ENCODE measurements at regions not wholly inside any gene's neighbourhood (a gene's known extent, or its start where the extent isn't known, plus 50 kb on each side); places are given as distances from the start of the nearest gene placed in this dataset.

- Histone ChIP-seq H3K27me3 (no peaks in the 10 kb centered on the region), H3K27ac (no peak overlapping the region), H3K9me3 (no peaks in the 10 kb centered on the region), H3K4me1 (no peaks in the 10 kb centered on the region), H3K4me3 (no peak overlapping the region), H3K36me3 (no peaks in the 10 kb centered on the region)
- TF ChIP-seq CTCF (IDR thresholded peaks at IDR 0.05) (no peak), POLR2A (IDR thresholded peaks at IDR 0.05) (no peak)
- DNase-seq, result no peak
These were observed 398.9 kb downstream of the TRIB2 start for GRCh38 chr2:13115643-13116042.

- no peaks in the 10 kb centered on the region for H3K27me3 ChIP-seq
- no peak for DNase-seq
- no peaks in the 10 kb centered on the region for H3K9me3 ChIP-seq
- H3K36me3 ChIP-seq, result no peaks in the 10 kb centered on the region
- no peak overlapping the region for H3K4me3 ChIP-seq
- no peak overlapping the region for H3K27ac ChIP-seq
- TF ChIP-seq POLR2A (IDR thresholded peaks at IDR 0.05) (no peak), CTCF (IDR thresholded peaks at IDR 0.05) (no peak)
- no peaks in the 10 kb centered on the region for H3K4me1 ChIP-seq
These were observed 404.4 kb downstream of the TRIB2 start for GRCh38 chr2:13121096-13121495.

GRCh38 chr2:13128139-13128538 lies 411.4 kb downstream of the TRIB2 start:
- DNase-seq, result no peak
- no peaks in the 10 kb centered on the region for H3K4me1 ChIP-seq
- no peaks in the 10 kb centered on the region for H3K36me3 ChIP-seq
- no peaks in the 10 kb centered on the region for H3K9me3 ChIP-seq
- TF ChIP-seq POLR2A (IDR thresholded peaks at IDR 0.05) (no peak), CTCF (IDR thresholded peaks at IDR 0.05) (no peak)
- no peaks in the 10 kb centered on the region for H3K27me3 ChIP-seq
- H3K27ac ChIP-seq, result no peak overlapping the region
- no peak overlapping the region for H3K4me3 ChIP-seq

- DNase-seq, result no peak
- Histone ChIP-seq H3K4me3 (no peak overlapping the region), H3K9me3 (no peaks in the 10 kb centered on the region), H3K27me3 (no peaks in the 10 kb centered on the region), H3K27ac (no peak overlapping the region), H3K36me3 (no peaks in the 10 kb centered on the region), H3K4me1 (no peaks in the 10 kb centered on the region)
- TF ChIP-seq POLR2A (IDR thresholded peaks at IDR 0.05), result no peak
- TF ChIP-seq CTCF (IDR thresholded peaks at IDR 0.05), result no peak
These were observed 418.6 kb downstream of the TRIB2 start for GRCh38 chr2:13135369-13135768.

- Histone ChIP-seq H3K9me3 (no peaks in the 10 kb centered on the region), H3K36me3 (no peaks in the 10 kb centered on the region), H3K27me3 (no peaks in the 10 kb centered on the region), H3K4me3 (no peak overlapping the region), H3K4me1 (no peaks in the 10 kb centered on the region), H3K27ac (no peak overlapping the region)
- DNase-seq, result no peak
- TF ChIP-seq POLR2A (IDR thresholded peaks at IDR 0.05), result no peak
- TF ChIP-seq CTCF (IDR thresholded peaks at IDR 0.05), result no peak
These were observed 419.1 kb downstream of the TRIB2 start for GRCh38 chr2:13135856-13136255.

GRCh38 chr2:13137679-13138078 lies 420.9 kb downstream of the TRIB2 start:
- Histone ChIP-seq H3K36me3 (no peaks in the 10 kb centered on the region), H3K27me3 (no peaks in the 10 kb centered on the region), H3K9me3 (no peaks in the 10 kb centered on the region), H3K4me3 (no peak overlapping the region), H3K4me1 (no peaks in the 10 kb centered on the region), H3K27ac (no peak overlapping the region)
- no peak for DNase-seq
- TF ChIP-seq CTCF (IDR thresholded peaks at IDR 0.05) (no peak), POLR2A (IDR thresholded peaks at IDR 0.05) (no peak)

Data from Peyer's patch (tissue), 4 donors.